ENCODE measurements at regions not wholly inside any gene's neighbourhood (a gene's known extent, or its start where the extent isn't known, plus 50 kb on each side); places are given as distances from the start of the nearest gene placed in this dataset.

DNA sequence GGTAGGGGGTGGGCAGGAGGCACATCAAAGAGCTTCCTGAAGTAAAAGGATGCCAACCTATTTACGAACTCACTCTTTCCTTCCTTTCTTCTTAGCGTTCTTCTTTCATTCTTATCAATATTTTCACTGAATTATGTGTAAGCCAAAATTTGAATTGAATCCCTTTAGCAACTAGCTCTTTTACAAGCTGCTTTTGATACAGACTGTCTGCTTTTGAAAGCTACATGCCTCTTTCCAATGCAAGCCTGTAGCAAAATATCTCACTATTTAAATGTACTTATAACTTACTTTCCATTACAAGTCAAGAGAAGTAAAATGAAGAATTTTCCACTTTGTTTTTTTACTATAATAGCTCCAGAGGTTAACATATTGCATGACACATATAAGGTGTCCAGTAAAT, 186.6 kb downstream of the NXPE2 start:
- TF ChIP-seq, protein P1, sequence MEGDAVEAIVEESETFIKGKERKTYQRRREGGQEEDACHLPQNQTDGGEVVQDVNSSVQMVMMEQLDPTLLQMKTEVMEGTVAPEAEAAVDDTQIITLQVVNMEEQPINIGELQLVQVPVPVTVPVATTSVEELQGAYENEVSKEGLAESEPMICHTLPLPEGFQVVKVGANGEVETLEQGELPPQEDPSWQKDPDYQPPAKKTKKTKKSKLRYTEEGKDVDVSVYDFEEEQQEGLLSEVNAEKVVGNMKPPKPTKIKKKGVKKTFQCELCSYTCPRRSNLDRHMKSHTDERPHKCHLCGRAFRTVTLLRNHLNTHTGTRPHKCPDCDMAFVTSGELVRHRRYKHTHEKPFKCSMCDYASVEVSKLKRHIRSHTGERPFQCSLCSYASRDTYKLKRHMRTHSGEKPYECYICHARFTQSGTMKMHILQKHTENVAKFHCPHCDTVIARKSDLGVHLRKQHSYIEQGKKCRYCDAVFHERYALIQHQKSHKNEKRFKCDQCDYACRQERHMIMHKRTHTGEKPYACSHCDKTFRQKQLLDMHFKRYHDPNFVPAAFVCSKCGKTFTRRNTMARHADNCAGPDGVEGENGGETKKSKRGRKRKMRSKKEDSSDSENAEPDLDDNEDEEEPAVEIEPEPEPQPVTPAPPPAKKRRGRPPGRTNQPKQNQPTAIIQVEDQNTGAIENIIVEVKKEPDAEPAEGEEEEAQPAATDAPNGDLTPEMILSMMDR (IDR thresholded peaks at IDR 0.05; ENCODE audit: insufficient read depth, low read depth, low read length), result no peak
- no peak for TF ChIP-seq EZH2 (IDR thresholded peaks at IDR 0.05; ENCODE audit: insufficient read depth, low read length)

Measured in astrocyte (in vitro differentiated cells and primary cell).